RWPE2 (cell line): ENCODE measurements at regions not wholly inside any gene's neighbourhood (a gene's known extent, or its start where the extent isn't known, plus 50 kb on each side); places are given as distances from the start of the nearest gene placed in this dataset.
"Not testable (repeated sequence)": the region's sequence is repeated elsewhere in the genome, so short reads cannot be mapped to it uniquely, and the experiment has no call there.

Experiments
- ATAC-seq: fragments of 200-7000 bp; cut with Tn5 transposase; 3 replicates; pipeline ENCODE4 v1.9.1; 2021; ENCODE audit warnings: low read depth
- DNase-seq: peaks from one replicate; pipeline ENCODE4 v3.0.0-alpha.2; 2020; ENCODE audit warnings: low spot score
- H3K27ac ChIP-seq: fragments of 450-650 bp; 2 replicates; pipeline ENCODE4 v1.5.1; 2017; ENCODE audit warnings: mild to moderate bottlenecking; ENCODE audit not compliant: poor library complexity, severe bottlenecking
- H3K27me3 ChIP-seq: fragments of 250-450 bp; sonication (Bioruptor Pico); 2 replicates; pipeline ENCODE4 v1.5.1; 2021; ENCODE audit warnings: mild to moderate bottlenecking, moderate library complexity; ENCODE audit not compliant: insufficient read depth, poor library complexity, severe bottlenecking
- H3K36me3 ChIP-seq: fragments of 250-450 bp; sonication (Bioruptor Pico); 2 replicates; pipeline ENCODE4 v1.5.1; 2020; ENCODE audit warnings: low read depth, mild to moderate bottlenecking, moderate library complexity
- H3K4me1 ChIP-seq: fragments of 250-450 bp; sonication (Bioruptor Pico); 2 replicates; pipeline ENCODE4 v1.5.1; 2021; ENCODE audit warnings: mild to moderate bottlenecking, moderate library complexity; ENCODE audit not compliant: insufficient read depth, poor library complexity, severe bottlenecking
- H3K4me3 ChIP-seq: fragments of 250-450 bp; sonication (Bioruptor Pico); 2 replicates; pipeline ENCODE4 v1.5.1; 2021; ENCODE audit warnings: mild to moderate bottlenecking, moderate library complexity; ENCODE audit not compliant: severe bottlenecking
- H3K9me3 ChIP-seq: fragments of 250-450 bp; sonication (Bioruptor Pico); 2 replicates; pipeline ENCODE4 v1.5.1; 2021; ENCODE audit warnings: mild to moderate bottlenecking, moderate library complexity; ENCODE audit not compliant: severe bottlenecking
- TF ChIP-seq, protein P1 (sequence below): fragments of 450-650 bp; IDR thresholded peaks from one replicate; pipeline ENCODE4 v1.5.1; 2017; ENCODE audit warnings: mild to moderate bottlenecking, moderate library complexity; ENCODE audit not compliant: poor library complexity, severe bottlenecking

GRCh38 chr2:75292826-75293225 lies 93.5 kb upstream of the TACR1 start:
- H3K27me3 ChIP-seq, result no peaks in the 10 kb centered on the region
- H3K4me3 ChIP-seq, result no peak overlapping the region
- TF ChIP-seq, protein P1, sequence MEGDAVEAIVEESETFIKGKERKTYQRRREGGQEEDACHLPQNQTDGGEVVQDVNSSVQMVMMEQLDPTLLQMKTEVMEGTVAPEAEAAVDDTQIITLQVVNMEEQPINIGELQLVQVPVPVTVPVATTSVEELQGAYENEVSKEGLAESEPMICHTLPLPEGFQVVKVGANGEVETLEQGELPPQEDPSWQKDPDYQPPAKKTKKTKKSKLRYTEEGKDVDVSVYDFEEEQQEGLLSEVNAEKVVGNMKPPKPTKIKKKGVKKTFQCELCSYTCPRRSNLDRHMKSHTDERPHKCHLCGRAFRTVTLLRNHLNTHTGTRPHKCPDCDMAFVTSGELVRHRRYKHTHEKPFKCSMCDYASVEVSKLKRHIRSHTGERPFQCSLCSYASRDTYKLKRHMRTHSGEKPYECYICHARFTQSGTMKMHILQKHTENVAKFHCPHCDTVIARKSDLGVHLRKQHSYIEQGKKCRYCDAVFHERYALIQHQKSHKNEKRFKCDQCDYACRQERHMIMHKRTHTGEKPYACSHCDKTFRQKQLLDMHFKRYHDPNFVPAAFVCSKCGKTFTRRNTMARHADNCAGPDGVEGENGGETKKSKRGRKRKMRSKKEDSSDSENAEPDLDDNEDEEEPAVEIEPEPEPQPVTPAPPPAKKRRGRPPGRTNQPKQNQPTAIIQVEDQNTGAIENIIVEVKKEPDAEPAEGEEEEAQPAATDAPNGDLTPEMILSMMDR, result no peak
- H3K4me1 ChIP-seq, result peaks cover 2% of the 10 kb centered on the region
- ATAC-seq (peak; percentile 87), DNase-seq (no peak)
- no peaks in the 10 kb centered on the region for H3K36me3 ChIP-seq
- no peak overlapping the region for H3K27ac ChIP-seq
- no peaks in the 10 kb centered on the region for H3K9me3 ChIP-seq

- no peak for DNase-seq
- H3K4me3 ChIP-seq, result no peak overlapping the region
Measured at GRCh38 chr2:75290600-75291150, 91.4 kb upstream of the TACR1 start.

GRCh38 chr2:75289771-75290170 lies 90.5 kb upstream of the TACR1 start:
- DNase-seq, result no peak
- Histone ChIP-seq H3K27ac (no peak overlapping the region), H3K27me3 (no peaks in the 10 kb centered on the region), H3K4me1 (peaks cover 2% of the 10 kb centered on the region), H3K4me3 (no peak overlapping the region), H3K9me3 (no peaks in the 10 kb centered on the region), H3K36me3 (no peaks in the 10 kb centered on the region)
- ATAC-seq, result no peak
- TF ChIP-seq, protein P1, result no peak

More at GRCh38 chr2:75290600-75291150, 91.4 kb upstream of the TACR1 start:
- Histone ChIP-seq H3K27me3 (no peaks in the 10 kb centered on the region), H3K4me1 (peaks cover 2% of the 10 kb centered on the region), H3K9me3 (no peaks in the 10 kb centered on the region), H3K27ac (no peak overlapping the region), H3K36me3 (no peaks in the 10 kb centered on the region)
- TF ChIP-seq, protein P1, result no peak
- ATAC-seq, result no peak

DNA sequence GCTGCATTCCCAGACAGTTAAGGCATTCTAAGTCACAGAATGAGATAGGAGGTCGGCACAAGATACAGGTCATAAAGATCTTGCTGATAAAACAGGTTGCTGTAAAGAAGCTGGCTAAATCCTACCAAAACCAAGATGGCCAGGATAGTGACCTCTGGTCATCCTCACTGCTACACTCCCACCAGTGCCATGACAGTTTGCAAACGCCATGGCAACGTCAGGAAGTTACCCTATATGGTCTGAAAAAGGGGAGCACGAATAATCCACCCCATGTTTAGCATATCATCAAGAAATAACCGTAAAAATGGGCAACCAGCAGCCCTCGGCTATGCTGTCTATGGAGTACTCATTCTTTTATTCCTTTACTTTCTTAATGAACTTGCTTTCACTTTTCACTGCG lies 89.9 kb upstream of the TACR1 start:
- H3K4me3 ChIP-seq, DNase-seq, H3K27me3 ChIP-seq, H3K36me3 ChIP-seq, H3K27ac ChIP-seq, H3K4me1 ChIP-seq, ATAC-seq, H3K9me3 ChIP-seq: not testable (repeated sequence)

DNA sequence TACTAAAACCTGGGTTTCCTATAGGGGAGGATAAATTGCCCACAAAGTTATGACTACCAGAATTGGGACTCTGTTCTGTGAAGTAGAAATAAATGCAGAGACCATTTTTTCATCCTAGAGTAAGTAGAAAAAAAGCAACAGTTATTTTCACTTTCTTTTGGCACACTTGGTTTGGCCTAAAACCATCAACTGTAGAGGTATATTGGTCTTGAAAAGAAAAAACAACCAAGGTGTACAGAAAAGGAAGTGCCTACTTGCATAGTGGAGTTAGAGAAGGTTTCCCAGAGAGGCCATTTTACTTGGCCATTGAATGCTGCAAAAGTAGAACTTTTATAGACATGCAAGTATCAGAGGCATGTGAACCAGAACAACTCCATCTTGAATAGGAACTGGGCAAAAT lies 89.4 kb upstream of the TACR1 start:
- DNase-seq (no peak), ATAC-seq (no peak)
- Histone ChIP-seq H3K36me3 (no peaks in the 10 kb centered on the region), H3K9me3 (no peaks in the 10 kb centered on the region), H3K4me3 (no peak overlapping the region), H3K4me1 (peaks cover 2% of the 10 kb centered on the region), H3K27ac (no peak overlapping the region), H3K27me3 (no peaks in the 10 kb centered on the region)
- TF ChIP-seq, protein P1, result no peak
